ENCODE measurements at regions not wholly inside any gene's neighbourhood (a gene's known extent, or its start where the extent isn't known, plus 50 kb on each side); places are given as distances from the start of the nearest gene placed in this dataset.
"Not testable (repeated sequence)": the region's sequence is repeated elsewhere in the genome, so short reads cannot be mapped to it uniquely, and the experiment has no call there.

- DNase-seq, result no peak
Measured at GRCh38 chr2:239666855-239667376, 266.1 kb upstream of the HDAC4 start.

GRCh38 chr2:239666053-239666854, 265.4 kb upstream of the HDAC4 start:
- no peak for DNase-seq

DNA sequence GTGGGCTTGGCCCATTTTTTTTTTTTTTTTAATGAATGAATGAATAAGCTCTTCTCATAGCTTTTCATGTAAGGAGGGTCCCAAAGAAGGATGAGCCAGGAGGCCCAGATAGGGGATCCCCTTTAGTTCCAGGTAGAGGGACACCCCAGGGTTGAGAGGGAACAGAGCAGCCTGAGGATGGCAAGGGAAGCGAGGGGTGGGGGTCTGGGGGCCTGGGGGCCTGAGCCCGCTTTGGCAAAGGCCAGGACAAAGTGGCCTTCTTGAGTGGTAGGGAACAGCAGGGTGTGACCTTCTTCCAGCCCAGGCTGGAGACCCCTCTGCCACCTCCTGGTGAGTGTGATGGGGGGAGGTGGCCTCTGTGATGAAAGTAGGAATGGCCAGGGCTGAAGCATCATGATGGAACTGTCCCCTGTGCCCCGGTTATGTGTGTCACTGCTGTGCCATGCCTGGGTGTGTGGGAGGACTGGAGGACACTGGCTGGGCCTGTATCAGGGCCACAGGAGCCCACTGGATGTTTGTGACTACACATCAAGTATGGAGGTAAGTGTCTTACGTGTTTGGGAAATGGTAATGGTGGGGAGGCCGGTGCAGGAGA, 263.5 kb upstream of the HDAC4 start:
- no peak for DNase-seq

- no peak for DNase-seq
Measured at GRCh38 chr2:239663364-239663924, 262.6 kb upstream of the HDAC4 start.

- no peak for DNase-seq
Measured at GRCh38 chr2:239662413-239663120, 261.7 kb upstream of the HDAC4 start.

DNA sequence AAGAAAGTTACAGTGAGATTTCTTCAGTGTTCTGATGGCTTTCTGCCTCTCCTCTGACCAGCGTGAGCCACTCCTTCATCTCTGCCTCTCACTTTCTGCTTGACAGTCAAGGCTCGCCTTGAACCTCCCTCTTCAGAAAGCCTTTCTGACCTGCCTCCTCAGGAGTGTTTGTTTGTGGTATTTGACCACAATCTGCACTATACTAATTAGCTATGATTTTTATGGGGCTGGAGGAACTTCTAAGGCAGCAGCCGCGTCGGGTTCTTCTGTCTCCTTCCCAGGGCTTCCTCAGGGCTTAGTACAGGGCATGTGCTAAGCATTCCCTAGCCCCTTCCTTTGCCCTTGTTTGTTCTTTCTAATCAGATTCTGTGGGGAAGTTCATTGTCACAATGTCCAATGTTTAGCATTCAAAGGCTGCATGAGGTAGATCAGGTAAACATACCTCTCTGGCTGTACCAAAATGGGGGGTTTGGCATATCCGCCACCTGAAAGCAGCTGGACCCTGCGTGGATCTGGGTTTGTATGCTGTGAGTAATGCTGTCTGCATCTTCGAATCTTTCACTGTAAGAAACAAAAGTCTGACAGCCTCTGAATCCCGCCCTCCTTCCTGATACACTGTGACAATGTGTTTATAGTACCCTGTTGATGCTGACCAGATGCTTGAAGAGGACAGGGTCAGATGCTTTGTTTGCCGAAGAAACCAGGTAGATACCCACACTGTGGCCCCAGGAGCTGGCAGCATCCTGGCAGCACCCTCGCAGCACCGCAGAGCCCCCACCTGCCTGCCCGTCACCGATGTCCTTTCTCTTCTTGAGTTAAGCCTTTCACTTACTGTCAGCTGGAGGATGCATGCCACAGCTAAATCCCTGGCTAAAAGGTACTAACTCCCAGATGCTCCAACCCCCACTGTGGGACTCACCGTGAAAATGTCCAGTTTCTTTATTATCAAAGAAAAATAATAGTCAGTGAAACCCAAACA, 260.8 kb upstream of the HDAC4 start:
- no peak for DNase-seq

GRCh38 chr2:239660390-239661230, 259.8 kb upstream of the HDAC4 start:
- DNase-seq, result no peak

DNA sequence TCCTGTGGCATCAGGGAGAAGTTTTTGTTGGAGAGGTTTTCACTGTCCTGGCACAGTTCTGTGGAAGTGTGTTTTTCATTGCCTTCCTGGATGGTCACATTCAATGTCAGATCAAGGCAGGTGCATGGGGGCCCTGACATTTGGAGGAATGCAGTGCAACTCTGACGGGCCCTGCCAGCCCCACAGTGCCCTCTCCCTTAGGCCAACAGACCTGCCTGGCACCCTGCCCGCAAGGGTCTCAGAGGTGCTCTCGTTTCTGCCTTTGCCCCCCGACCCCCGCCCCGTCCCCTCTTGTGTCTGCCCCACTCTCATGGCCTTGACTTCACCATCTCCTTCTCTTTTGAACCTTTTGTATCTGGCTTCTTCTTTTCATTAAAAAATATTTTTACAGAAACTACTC, 257.2 kb upstream of the HDAC4 start:
- no peak for DNase-seq

GRCh38 chr2:239657236-239657635, 256.4 kb upstream of the HDAC4 start:
- no peak for DNase-seq

- no peak for DNase-seq
Measured at GRCh38 chr2:239654266-239654665, 253.4 kb upstream of the HDAC4 start.

DNA sequence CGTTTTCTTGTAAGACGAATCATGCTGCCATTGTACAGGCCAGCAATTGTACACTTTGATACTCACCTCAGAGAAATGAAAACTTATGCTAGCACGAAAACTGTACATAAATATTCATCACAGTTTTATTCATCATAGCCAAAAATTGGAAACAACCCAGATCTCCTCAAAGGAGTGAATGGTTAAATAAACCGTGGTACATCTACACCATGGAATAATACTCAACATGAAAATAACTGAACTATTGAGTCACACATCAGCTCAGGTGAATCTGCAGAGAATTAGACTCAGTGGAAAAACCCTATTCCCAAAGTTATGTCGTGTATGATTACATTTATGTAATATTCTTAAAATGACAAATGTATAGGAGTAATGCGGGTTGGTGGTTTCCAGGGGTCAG, 251.0 kb upstream of the HDAC4 start:
- no peak for DNase-seq

DNA sequence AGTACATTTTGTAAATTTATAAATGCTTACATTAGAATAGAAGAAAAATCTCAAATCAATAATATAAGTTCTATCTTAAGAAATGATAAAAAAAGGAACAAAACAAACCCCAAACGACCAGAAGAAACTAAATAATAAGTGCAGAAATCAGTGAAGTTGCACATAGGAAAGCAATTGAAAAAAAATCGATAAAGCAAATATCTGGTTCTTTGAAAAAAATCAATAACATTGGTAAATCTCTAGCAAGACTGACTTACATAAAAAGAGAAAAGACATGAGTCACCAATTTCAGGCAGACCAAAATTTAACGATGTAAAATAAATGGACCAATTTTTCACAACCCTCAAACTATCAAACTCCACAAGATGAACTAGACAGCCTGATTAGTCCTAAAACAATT, 249.9 kb upstream of the HDAC4 start:
- no peak for DNase-seq

GRCh38 chr2:239649309-239649708, 248.5 kb upstream of the HDAC4 start:
- no peak for DNase-seq

DNA sequence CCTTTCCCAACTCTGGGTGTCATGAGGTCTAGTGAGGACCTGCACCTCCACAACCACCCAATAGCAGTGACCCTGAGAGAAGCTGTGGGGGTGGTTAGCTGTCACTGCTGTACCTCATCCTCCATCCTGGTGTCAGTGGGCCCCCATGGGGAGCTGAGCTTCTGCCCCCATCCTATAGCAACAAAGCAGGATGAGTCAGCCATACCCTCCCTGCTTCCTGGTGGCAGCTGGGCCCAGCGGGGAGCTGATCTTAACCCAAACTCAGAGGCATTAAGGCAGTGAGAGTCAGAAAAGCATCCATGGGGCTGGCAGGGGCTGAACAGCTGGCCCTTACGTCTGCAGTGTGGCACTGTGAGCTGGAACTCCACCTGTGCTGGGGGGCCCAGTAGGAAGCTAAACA, 247.8 kb upstream of the HDAC4 start:
- no peak for DNase-seq

- DNase-seq, result no peak
Measured at GRCh38 chr2:239647052-239647819, 246.4 kb upstream of the HDAC4 start.

DNA sequence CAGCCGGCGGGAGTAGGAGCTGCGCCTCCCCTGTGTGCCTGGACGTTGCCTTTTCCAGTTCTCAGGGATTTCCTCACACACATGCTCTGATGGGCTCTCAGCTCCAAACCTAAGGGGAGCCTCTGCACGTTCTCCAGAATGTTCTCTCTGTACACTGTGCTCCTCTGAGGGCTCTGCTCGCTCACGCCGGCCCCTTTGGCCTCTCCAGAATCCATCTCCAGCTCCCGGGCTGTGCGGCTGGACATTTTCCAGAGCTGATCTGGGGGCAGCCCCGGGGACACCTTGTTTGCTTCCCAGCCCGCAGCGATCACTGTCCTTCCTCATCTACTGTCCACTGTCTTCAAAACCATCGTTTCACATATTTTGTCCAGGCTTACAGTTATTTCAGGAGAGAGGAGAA, 245.4 kb upstream of the HDAC4 start:
- DNase-seq, result no peak

DNA sequence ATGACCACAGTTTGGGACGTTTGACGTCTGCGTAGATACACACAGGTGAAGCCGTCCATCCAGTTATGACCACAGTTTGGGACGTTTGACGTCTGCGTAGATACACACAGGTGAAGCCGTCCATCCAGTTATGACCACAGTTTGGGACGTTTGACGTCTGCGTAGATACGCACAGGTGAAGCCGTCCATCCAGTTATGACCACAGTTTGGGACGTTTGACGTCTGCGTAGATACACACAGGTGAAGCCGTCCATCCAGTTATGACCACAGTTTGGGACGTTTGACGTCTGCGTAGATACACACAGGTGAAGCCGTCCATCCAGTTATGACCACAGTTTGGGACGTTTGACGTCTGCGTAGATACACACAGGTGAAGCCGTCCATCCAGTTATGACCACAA, 243.8 kb upstream of the HDAC4 start:
- DNase-seq, result not testable (repeated sequence)

DNA sequence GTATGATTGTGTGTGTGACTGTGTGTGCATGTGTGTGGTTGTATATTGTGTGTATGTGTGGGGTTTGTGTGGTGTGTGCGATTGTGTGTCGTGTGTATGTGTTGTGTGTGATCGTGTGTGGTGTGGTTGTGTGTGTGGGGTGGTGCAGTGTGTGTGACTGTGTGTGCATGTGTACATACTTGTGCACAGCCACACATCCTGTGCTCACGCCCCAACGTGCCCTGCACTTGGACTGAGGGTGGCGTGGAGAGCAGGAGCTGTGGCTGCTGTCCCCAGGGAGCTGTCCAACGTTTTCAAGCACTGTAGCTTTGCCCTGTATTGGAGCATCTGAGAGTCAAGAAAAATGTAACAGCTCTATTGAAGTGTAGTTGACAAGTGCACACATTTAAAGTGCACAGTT, 243.2 kb upstream of the HDAC4 start:
- no peak for DNase-seq

GRCh38 chr2:239642406-239643004, 241.7 kb upstream of the HDAC4 start:
- DNase-seq, result no peak

DNA sequence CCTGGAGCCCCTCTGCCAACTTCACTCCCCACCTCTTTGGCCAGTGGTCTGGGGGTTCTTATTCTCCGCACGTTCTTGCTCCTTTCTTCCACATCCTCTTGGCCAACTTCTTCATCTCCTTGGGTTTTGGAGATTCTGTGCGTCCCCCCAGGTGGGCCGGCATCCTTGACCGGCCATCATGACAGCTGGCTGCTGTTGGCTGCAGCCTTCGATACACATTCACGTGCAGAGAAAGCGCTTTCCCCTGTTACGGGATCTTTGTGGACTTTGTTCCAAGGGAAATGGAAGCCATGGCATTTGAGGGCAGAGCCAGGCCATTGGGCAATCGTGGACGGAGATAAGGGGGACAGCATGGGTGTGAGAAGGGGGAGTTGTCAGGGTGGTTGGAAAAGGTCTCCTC, 241.1 kb upstream of the HDAC4 start:
- not testable (repeated sequence) for DNase-seq

Data from activated T-cell treated with anti-CD3 and anti-CD28 coated beads, Interleukin-2, amount 50 U/mL, for 1 hour (primary cell).